Spleen (tissue), 11 donors: ENCODE measurements at regions not wholly inside any gene's neighbourhood (a gene's known extent, or its start where the extent isn't known, plus 50 kb on each side); places are given as distances from the start of the nearest gene placed in this dataset.

Experiments used
- DNase-seq: peaks from one replicate; pipeline ENCODE4 v3.0.0-alpha.2; 2020
- H3K27ac ChIP-seq, 8 donors: fragments of 200-600 bp; sonication (generic) in 7 of 8; 1 replicate in 4 of 8; 2 replicates in 4 of 8; pipeline versions ENCODE4 v1.5.0 to v1.8.0; 2016 to 2021; ENCODE audit warnings: inconsistent platforms in 4 of 8, mild to moderate bottlenecking in 4 of 8, moderate library complexity in 1 of 8
- H3K27me3 ChIP-seq, 7 donors: fragments of 200-600 bp; sonication (generic) in 6 of 7; replicated peaks in 1 of 7; 1 replicate in 4 of 7; 2 replicates in 3 of 7; pipeline versions ENCODE4 v1.5.0 to v1.8.0; 2016 to 2021; ENCODE audit warnings: inconsistent platforms in 3 of 7, mild to moderate bottlenecking in 1 of 7
- H3K36me3 ChIP-seq, 6 donors: fragments of 200-600 bp; sonication (generic) in 5 of 6; 1 replicate in 4 of 6; 2 replicates in 2 of 6; pipeline versions ENCODE4 v1.5.0 to v1.8.0; 2016 to 2021; ENCODE audit warnings: inconsistent platforms in 2 of 6
- H3K4me1 ChIP-seq, 6 donors: fragments of 200-600 bp; sonication (generic) in 5 of 6; 1 replicate in 3 of 6; 2 replicates in 3 of 6; pipeline versions ENCODE4 v1.5.0 to v1.8.0; 2016 to 2021; ENCODE audit warnings: inconsistent platforms in 3 of 6
- H3K4me3 ChIP-seq, 8 donors: fragments of 200-600 bp; sonication (generic) in 7 of 8; 1 replicate in 4 of 8; 2 replicates in 4 of 8; pipeline versions ENCODE4 v1.5.0 to v1.8.0; 2016 to 2021; ENCODE audit warnings: inconsistent platforms in 4 of 8, mild to moderate bottlenecking in 4 of 8, moderate library complexity in 2 of 8
- H3K9me3 ChIP-seq, 8 donors: fragments of 200-600 bp; sonication (generic) in 7 of 8; 1 replicate in 4 of 8; 2 replicates in 4 of 8; pipeline versions ENCODE4 v1.5.0 to v1.8.0; 2016 to 2021; ENCODE audit warnings: inconsistent platforms in 4 of 8
- CTCF ChIP-seq, 11 experiments: fragments of 200-600 bp in 7 of 11; fragments of 450-650 bp in 4 of 11; sonication (generic) in 4 of 11; IDR thresholded peaks in 8 of 11; conservative IDR thresholded peaks in 3 of 11; 1 replicate in 7 of 11; 2 replicates in 4 of 11; pipeline versions ENCODE4 v1.4.0 to v1.8.0; 2016 to 2021; ENCODE audit warnings: antibody characterized with exemption in 11 of 11, inconsistent platforms in 4 of 11, mild to moderate bottlenecking in 1 of 11
- POLR2A ChIP-seq, 3 donors: fragments of 450-650 bp; IDR thresholded peaks; one replicate each; pipeline ENCODE4 v1.5.1; 2017; ENCODE audit warnings: antibody characterized with exemption in 3 of 3, mild to moderate bottlenecking in 1 of 3
- POLR2AphosphoS5 ChIP-seq, 3 donors: sonication (generic); formaldehyde crosslinking; IDR thresholded peaks; one replicate each; pipeline ENCODE4 v1.5.1; 2017; ENCODE audit warnings: antibody characterized with exemption in 3 of 3
- WGBS, 5 donors: extraction: QIAGEN DNeasy Blood & Tissue Kit in 3 of 5; methylation state at CpG; one replicate each; pipeline versions ENCODE4 v1.1.5 to v1.1.7; 2013 to 2018; 5-methylcytosine and 5-hydroxymethylcytosine counted together
- intact Hi-C: fragments of 100-400 bp; cut with DNase I; formaldehyde crosslinking; loops from one replicate; pipeline ENCODE4 v1.15.0; 2023; ENCODE audit warnings: low total_unique reads
- donor health status: healthy with polysubstance abuse.
- donor health status: DM: no; HTN: no; CAD: no; lungs with moderate emphysema.
- donor health status: DM: no; HTN: no; CAD: no.
- donor health status: Bipolar disorder and iron deficiency.
- donor health status: healthy.
- donor health status: DM: no; HTN: no; CAD: no.
- donor health status: DM: yes; HTN: yes; CAD: no.

GRCh38 chr3:76552653-76553052, 487.2 kb upstream of the ROBO2 start:
- intact Hi-C loops = no loop called here
- Histone ChIP-seq H3K9me3 (peaks cover 0 to 18% (median 9%) of the 10 kb centered on the region in 8 donors), H3K4me3 (no peak overlapping the region), H3K36me3 (no peaks in the 10 kb centered on the region), H3K4me1 (no peaks in the 10 kb centered on the region), H3K27ac (no peak overlapping the region), H3K27me3 (no peaks in the 10 kb centered on the region)
- DNase-seq = no peak
- no peak for TF ChIP-seq POLR2AphosphoS5 (IDR thresholded peaks at IDR 0.05)
- 84 to 95% (median 89%) methylated on average over 2 of the region's 2 CpGs for WGBS, 5 donors

- H3K36me3 ChIP-seq = no peaks in the 10 kb centered on the region
- no peak for DNase-seq
- intact Hi-C loops = no loop called here
- 18 to 29% (median 23%) methylated on average over 2 of the region's 2 CpGs for WGBS, 5 donors
- H3K4me1 ChIP-seq = no peaks in the 10 kb centered on the region
- no peak overlapping the region for H3K27ac ChIP-seq
- H3K27me3 ChIP-seq = no peaks in the 10 kb centered on the region
- H3K4me3 ChIP-seq = no peak overlapping the region
- TF ChIP-seq POLR2AphosphoS5 (IDR thresholded peaks at IDR 0.05) (no peak), CTCF (IDR thresholded peaks at IDR 0.05 in 8 of 11, conservative IDR thresholded peaks at IDR 0.05 in 3 of 11) (no peak), POLR2A (IDR thresholded peaks at IDR 0.05) (no peak)
- peaks cover 0 to 18% (median 9%) of the 10 kb centered on the region in 8 donors for H3K9me3 ChIP-seq
Measured at GRCh38 chr3:76554707-76555106, 485.2 kb upstream of the ROBO2 start.

GRCh38 chr3:76561494-76562236, 478.2 kb upstream of the ROBO2 start:
- Histone ChIP-seq H3K27ac (peak overlapping the region in 1 of 8 donors; percentile 7), H3K4me3 (no peak overlapping the region), H3K27me3 (no peaks in the 10 kb centered on the region), H3K36me3 (no peaks in the 10 kb centered on the region), H3K9me3 (no peaks in the 10 kb centered on the region), H3K4me1 (peaks cover 0 to 11% (median 2%) of the 10 kb centered on the region in 6 donors)
- no peak for DNase-seq
- intact Hi-C loops = no loop called here
- no peak for TF ChIP-seq POLR2AphosphoS5 (IDR thresholded peaks at IDR 0.05)
- no peak for TF ChIP-seq CTCF (IDR thresholded peaks at IDR 0.05 in 8 of 11, conservative IDR thresholded peaks at IDR 0.05 in 3 of 11)
- TF ChIP-seq POLR2A (IDR thresholded peaks at IDR 0.05) = no peak
- 3 to 15% (median 6%) methylated on average over 2 of the region's 2 CpGs for WGBS, 5 donors

GRCh38 chr3:76565496-76566210, 474.2 kb upstream of the ROBO2 start:
- H3K9me3 ChIP-seq = no peaks in the 10 kb centered on the region
- TF ChIP-seq CTCF (IDR thresholded peaks at IDR 0.05 in 8 of 11, conservative IDR thresholded peaks at IDR 0.05 in 3 of 11) (no peak), POLR2AphosphoS5 (IDR thresholded peaks at IDR 0.05) (no peak), POLR2A (IDR thresholded peaks at IDR 0.05) (no peak)
- H3K27me3 ChIP-seq = no peaks in the 10 kb centered on the region
- 86 to 94% (median 92%) methylated on average over 5 of the region's 5 CpGs for WGBS, 5 donors
- intact Hi-C loops = no loop called here
- no peaks in the 10 kb centered on the region for H3K36me3 ChIP-seq
- DNase-seq = no peak
- H3K4me1 ChIP-seq = peaks cover 0 to 11% (median 2%) of the 10 kb centered on the region in 6 donors
- no peak overlapping the region for H3K4me3 ChIP-seq
- no peak overlapping the region for H3K27ac ChIP-seq
